ENCODE measurements at regions not wholly inside any gene's neighbourhood (a gene's known extent, or its start where the extent isn't known, plus 50 kb on each side); places are given as distances from the start of the nearest gene placed in this dataset.

GRCh38 chr13:59337070-59337469 lies 826.7 kb downstream of the DIAPH3 start:
- no peak for TF ChIP-seq CTCF (IDR thresholded peaks at IDR 0.05)
- TF ChIP-seq EP300 (IDR thresholded peaks at IDR 0.05) = no peak
- no peak for TF ChIP-seq POLR2AphosphoS5 (IDR thresholded peaks at IDR 0.05)
